ENCODE measurements at regions not wholly inside any gene's neighbourhood (a gene's known extent, or its start where the extent isn't known, plus 50 kb on each side); places are given as distances from the start of the nearest gene placed in this dataset.

GRCh38 chr21:34221331-34222030 is 142.3 kb upstream of the KCNE2 start (continued):
- TF ChIP-seq EP300 (IDR thresholded peaks at IDR 0.05; ENCODE audit: low read depth in 2 of 2, low read length in 2 of 2), result peak in 1 of 2 experiments; percentile 30; a peak in 1 of 4 replicates
- TF ChIP-seq EP300 (CRISPR knock-in tag; IDR thresholded peaks at IDR 0.05; ENCODE audit: borderline replicate concordance), result no peak
- peak; percentile 33; the same call in 1 of the 2 replicates for TF ChIP-seq NFIC (IDR thresholded peaks at IDR 0.05; ENCODE audit: low read length)
- 0 out of 2 replicates have a peak, but pooled peaks have one; percentile 10 for TF ChIP-seq RXRB (CRISPR knock-in tag; IDR thresholded peaks at IDR 0.05; ENCODE audit: borderline replicate concordance)

GRCh38 chr21:34222031-34222335 is 141.8 kb upstream of the KCNE2 start:
- CTCF ChIA-PET (ENCODE audit: low intra/inter-chr PET ratio, low total read pairs), result no interaction called here

More at GRCh38 chr21:34222031-34222335, 141.8 kb upstream of the KCNE2 start:
- Histone ChIP-seq H3K4me1 (ENCODE audit: insufficient read depth, low read length) (peaks cover 26% of the 10 kb centered on the region), H3K4me2 (ENCODE audit: low read depth, low read length) (peak overlapping the region; percentile 70), H3K36me3 (replicated peaks in 1 of 2; ENCODE audit: control insufficient read depth in 1 of 2, insufficient read depth in 2 of 2, low read length in 2 of 2) (no peaks in the 10 kb centered on the region), H4K20me1 (ENCODE audit: insufficient read depth, low read length) (no peaks in the 10 kb centered on the region), H3K9me3 (ENCODE audit: low read length) (no peaks in the 10 kb centered on the region), H3K79me2 (ENCODE audit: insufficient read depth, low read length) (no peaks in the 10 kb centered on the region), H3K4me3 (replicated peaks in 1 of 3; ENCODE audit: insufficient read depth in 1 of 3, low read depth in 2 of 3, low read length in 3 of 3) (peak overlapping the region in 1 of 3 experiments; percentile 10; a peak in 1 of 6 replicates), H3K9ac (ENCODE audit: insufficient read depth, low read depth, low read length) (no peak overlapping the region), H3K27me3 (ENCODE audit: control insufficient read depth in 1 of 2, insufficient read depth in 2 of 2, low read length in 2 of 2) (peaks cover 4 to 25% of the 10 kb centered on the region in 2 experiments; a peak in 4 of 5 replicates), H2AFZ (ENCODE audit: low read length) (no peak overlapping the region), H3K27ac (ENCODE audit: extremely low read length, insufficient read depth, low read length) (no peak overlapping the region)
- no peak for FAIRE-seq
- in situ Hi-C loops (cut with HindIII; ENCODE audit: extremely low pct_ligation_motif_present, low pct_unique_long_range_greater_than_20kb), result no loop called here
- no peak for DNase-seq (ENCODE audit: low spot score)
- POLR2A ChIA-PET, result no interaction called here
- BruUV-seq (replicated peaks), result no TSS peak
- ATAC-seq, result no peak; the same call in 2 of the 3 replicates
- TF ChIP-seq IRF9 (CRISPR knock-in tag; IDR thresholded peaks at IDR 0.05; ENCODE audit: borderline replicate concordance) (no peak), ZNF768 (CRISPR knock-in tag; IDR thresholded peaks at IDR 0.05) (peak; percentile 93; the same call in 1 of the 2 replicates), ZNF83 (CRISPR knock-in tag; IDR thresholded peaks at IDR 0.05; ENCODE audit: borderline replicate concordance) (no peak), FOXJ3 (CRISPR knock-in tag; IDR thresholded peaks at IDR 0.05; ENCODE audit: borderline replicate concordance) (no peak), PRDM4 (CRISPR knock-in tag; IDR thresholded peaks at IDR 0.05; ENCODE audit: borderline replicate concordance) (no peak), MLXIP (CRISPR knock-in tag; IDR thresholded peaks at IDR 0.05; ENCODE audit: borderline replicate concordance) (no peak)
- intact Hi-C loops (cut with micrococcal nuclease; ENCODE audit: unreplicated experiment), result no loop called here
- 17% methylated on average over 12 of the region's 14 CpGs for WGBS (ENCODE audit: low lambda C conversion rate)

All from HepG2 (cell line).